DND-41 (cell line): ENCODE measurements at regions not wholly inside any gene's neighbourhood (a gene's known extent, or its start where the extent isn't known, plus 50 kb on each side); places are given as distances from the start of the nearest gene placed in this dataset.

ENCODE experiments used
- CTCF ChIP-seq: IDR thresholded peaks from 2 replicates; pipeline ENCODE4 v1.5.1; 2012; ENCODE audit warnings: borderline replicate concordance, low read length, moderate library complexity, mild to moderate bottlenecking; ENCODE audit not compliant: poor library complexity, severe bottlenecking; ENCODE audit errors: extremely low read depth
- EZH2 ChIP-seq: IDR thresholded peaks from 3 replicates; pipeline ENCODE4 v1.6.1; 2012; ENCODE audit warnings: borderline replicate concordance, low read depth, mild to moderate bottlenecking, moderate library complexity, low read length, inconsistent platforms; ENCODE audit not compliant: severe bottlenecking

DNA sequence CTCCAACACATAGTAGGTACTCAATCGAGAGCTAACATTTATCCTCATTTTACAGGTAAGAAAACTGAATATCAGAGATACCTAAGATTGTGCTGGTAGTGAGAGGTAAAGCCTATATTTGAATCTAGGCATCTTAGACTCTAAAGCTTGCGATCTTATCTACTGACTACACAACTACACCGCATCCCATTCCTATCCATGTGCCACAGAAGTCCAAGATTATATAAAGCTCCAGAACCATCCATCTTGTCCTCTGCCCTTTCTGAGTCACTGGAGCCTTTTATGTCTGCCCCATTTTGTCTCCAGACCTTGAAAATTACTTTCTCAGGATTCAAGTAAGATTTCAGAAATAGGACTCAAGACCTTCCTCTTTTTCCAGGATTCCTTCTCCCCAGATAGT, 84.4 kb downstream of the OR5AK2 start:
- TF ChIP-seq CTCF (no peak), EZH2 (no peak)
